Medulla oblongata (tissue), 1 donor: ENCODE measurements at regions not wholly inside any gene's neighbourhood (a gene's known extent, or its start where the extent isn't known, plus 50 kb on each side); places are given as distances from the start of the nearest gene placed in this dataset.
A peak's percentile ranks its signal among the peaks of the same experiment; 100 is the strongest.

ENCODE experiments used
- DNase-seq: peaks from one replicate; pipeline ENCODE4 v3.0.0-alpha.2; 2015; ENCODE audit errors: extremely low spot score

DNA sequence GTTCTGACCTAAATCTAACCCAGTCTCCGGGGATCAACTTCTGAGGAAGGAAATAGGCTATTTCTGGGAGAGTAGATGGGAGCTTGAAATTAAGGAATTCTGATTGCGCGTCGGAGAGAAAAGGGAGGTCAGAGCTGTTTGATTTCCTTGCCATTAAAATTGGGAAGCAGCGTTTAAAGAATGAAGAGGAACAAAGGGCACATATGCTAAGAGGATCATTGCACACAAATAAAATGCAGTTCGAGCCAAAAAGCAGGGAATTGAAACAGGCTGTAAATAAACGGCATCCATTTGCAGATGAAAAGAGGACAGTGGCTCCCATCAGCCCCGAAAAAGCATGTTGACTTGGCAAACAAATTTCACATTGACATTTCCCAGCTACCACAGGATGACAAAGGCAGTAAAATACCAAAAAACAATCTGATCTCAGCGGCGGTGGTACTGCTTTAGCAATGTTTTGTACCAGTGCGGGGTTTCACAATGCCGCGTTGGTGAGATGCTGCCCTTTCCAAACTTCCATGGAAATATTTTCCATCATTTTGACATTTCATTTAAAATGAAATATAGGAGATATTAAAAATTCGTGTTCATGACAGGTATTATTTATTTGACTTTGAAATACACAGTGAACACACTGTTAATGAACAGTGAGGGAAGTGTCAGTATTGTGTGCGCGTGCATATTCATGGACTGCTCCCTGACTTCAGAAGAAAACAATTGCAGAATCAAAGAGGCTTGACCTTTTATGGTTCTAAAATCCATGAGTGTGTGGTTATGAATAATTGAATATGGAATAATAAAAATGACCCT is 108.8 kb downstream of the SQOR start:
- no peak for DNase-seq

DNA sequence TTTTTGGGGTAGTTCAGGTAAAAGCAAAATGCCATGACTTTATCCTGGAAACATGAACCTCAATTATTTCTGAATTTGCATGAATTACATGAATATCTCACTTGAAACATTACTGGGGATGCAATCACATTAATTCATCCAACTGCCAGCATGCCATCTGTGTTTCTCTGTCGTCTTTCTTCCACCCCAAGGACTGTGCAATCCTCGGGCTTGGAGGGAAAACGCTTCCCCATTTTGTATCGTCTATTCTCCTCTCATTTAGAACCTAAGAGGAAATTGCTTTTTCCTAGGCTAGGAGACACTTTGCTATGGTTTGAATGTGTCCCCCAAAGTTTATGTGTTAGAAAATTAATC is 109.4 kb downstream of the SQOR start:
- no peak for DNase-seq

DNA sequence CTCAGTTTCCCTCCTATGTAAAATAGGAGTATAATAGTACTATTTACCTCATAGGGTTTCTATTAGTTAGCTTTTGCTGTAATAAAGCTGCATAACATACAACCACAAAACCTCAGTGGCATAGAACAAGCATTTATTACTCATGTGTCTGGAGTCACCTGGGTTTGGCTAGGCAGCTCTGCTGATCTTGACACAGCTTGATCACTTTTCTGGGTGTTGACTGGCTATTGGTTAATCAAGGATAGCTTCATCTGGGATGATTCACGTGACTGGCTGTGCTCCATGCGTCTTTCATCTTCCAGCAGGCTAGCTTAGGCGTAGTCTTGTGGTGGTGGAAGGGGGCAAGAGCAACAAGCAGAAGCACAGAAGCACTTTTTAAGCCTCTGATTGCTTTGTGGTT is 112.6 kb downstream of the SQOR start:
- DNase-seq = no peak

DNA sequence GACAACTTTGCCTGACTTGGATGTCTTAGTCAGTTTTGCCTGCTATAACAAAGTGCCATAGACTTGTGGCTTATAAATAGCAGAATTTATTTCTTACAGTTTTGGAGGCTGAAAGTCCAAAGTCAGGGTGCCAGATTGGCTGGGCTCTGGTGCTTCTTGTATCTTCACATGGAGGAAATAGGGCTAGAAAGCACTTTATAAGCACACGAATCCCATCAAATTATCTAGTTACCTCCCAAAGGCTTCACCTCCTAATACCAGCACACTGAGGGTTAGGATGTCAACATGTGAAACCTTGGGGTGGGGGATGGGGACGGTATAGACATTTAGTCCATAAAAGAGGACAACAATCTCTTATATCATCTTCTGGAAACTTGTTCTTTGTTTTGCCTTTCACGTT is 116.8 kb downstream of the SQOR start:
- DNase-seq = no peak

DNA sequence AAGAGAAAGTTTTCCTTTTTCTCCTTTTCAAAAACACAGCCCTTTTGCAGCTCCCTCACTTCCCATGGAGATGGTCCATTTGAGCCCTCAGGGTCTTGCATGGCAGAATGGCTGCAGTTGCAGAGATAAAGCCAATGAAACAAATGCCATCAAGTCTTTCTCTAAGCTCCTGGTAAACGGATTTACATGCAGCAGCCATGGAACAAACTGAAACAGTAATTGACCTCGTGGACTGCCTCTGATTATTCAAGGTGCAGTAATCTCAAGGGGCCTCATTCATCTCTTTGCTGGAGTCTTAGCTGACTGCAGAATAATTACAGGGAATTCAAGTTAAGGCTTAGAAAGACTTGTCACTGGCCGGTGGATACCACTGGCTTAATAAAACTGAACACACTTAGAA is 125.1 kb downstream of the SQOR start:
- no peak for DNase-seq

DNA sequence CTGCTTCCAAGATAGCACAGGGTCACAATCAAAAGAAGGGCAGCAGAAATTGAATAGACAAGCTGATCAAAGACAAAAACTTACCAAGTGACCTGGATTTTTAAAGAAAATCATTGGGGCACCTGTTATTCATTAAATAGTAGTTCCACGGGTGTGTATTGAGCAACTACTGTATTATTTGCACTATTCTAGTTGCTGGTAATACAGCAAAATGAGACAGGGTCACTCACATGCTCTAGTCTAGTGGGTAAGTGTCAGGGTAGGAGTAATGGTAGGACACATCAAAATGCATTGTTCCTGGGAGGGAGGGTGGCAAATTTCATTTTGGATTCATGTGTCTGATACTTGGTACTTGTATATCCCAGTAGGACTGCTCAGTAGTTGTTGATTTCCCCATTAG is 127.9 kb downstream of the SQOR start:
- DNase-seq = no peak

DNA sequence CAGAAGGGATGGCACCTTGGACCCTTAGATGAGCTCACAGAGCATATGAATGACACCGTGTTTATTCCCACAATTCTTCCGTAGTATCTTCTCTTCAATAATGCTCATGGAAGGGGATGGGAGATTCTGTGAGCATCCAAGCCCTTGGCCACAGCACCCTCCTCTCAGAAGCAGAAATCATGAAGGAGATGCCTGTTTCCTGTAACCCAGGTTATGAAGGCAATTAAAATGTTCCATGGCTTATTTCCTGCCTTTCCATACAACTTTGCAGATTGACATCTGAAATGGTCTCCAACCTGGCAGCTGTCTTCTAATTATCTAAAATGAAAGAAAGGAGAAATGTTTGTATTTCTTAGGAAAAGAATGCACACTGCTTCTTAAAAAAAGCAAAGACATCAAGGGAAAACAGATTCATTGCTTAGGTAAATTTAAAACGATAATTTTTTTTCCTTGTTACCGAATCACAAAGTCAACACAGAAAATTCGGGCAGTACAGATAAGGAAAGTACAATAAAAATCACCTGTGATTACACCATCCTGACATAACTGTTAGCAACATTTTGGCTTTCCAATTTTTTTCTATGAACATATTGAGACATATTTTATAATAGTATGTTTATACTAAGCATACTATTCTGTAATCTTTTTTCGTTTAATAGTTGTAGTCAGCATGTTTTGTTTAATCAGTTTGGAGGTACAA is 128.5 kb downstream of the SQOR start:
- DNase-seq = no peak

DNA sequence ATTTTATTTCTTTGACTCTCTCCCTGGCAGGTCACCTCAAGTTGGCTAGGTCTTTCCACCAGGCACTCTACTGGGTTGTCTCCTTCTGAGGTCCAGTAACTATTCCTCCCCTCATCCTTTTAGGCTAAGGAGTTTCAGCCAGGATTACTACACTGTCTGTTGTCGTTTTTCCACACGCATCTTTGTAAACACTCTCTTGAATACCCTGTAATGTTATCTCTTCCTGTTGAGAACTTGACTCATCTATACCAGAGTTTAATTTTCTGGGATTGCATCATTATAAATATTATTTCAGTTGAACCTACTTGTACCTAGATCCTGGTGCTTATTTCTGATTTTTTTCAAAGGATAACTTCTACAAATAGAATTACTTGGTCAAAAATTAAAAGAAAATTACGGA is 138.3 kb downstream of the SQOR start:
- DNase-seq = no peak

DNA sequence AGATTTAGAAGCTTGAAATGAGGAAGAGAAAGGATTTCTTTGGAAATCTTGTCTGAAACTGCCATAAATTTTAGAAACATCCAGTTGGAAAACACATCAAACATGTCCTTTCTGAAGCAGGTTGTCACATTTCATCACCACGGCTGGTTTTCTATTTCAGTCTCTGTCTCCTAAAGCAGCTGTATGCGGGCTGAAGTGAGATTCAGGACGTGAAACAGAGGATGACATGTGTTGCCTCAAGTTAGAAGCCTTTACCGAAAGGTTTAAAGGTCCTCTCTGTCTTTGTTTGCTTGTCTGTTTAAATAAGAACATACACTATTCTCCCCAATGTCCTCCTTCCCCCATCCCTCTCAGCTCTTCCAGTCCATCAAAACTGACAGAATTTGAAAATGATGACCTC is 141.9 kb downstream of the SQOR start:
- DNase-seq = no peak

DNA sequence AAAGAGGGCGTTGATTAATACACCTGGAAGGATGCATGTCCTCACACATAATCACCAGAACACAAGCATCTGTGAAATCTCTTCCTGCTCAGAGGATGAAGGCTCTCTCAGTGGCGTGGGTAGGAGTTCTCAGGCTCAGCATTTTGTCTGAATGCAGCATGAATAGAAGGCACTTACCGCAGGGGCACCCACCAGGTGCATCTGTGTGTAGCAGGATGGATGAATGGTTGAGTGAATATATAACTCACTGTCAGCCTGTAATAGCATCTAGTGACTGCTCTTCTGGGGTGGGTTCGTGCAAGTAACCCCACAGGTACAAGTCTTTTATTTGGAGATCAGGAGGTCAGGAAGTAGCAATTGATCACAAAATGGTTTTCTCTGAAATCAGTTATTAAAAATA is 143.0 kb downstream of the SQOR start:
- DNase-seq = no peak

DNA sequence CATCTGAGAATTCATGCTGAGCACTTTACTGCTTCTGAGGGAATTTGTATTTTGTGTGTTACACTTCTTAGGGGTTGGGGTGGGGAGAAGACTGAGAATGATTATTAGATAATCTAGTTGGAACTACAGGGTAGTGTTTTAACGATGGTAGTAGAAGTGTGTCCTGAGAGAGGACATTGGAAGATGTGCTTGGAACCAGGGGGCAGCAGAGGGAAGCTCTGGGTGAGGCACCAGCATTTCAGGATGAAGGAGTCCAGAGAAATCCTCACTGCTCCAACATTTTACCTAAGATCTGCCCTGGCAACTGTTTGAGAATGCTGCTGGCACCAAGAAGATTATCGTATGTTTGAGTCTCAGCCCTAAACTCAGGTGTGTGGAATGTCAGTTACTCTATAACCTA is 145.5 kb downstream of the SQOR start:
- no peak for DNase-seq

DNA sequence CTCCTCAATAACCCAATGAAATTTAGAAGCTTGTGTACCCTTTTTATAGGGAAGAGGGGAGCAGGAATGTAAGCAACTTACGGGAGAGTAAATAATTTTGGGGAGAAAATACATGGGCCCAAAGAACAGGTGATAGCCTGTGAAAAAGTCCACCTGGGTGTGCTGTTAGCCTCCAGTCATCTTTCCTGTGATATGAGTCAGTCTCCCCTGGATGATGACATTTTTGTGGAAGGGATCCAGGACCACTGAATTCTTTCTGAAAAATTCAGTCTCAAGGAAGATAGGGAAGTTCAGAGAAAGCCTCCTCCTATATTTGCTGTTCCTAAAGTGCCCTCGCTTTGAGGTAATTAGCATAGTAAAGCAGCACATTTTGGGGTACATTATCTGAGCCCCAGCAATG is 149.8 kb downstream of the SQOR start:
- no peak for DNase-seq

DNA sequence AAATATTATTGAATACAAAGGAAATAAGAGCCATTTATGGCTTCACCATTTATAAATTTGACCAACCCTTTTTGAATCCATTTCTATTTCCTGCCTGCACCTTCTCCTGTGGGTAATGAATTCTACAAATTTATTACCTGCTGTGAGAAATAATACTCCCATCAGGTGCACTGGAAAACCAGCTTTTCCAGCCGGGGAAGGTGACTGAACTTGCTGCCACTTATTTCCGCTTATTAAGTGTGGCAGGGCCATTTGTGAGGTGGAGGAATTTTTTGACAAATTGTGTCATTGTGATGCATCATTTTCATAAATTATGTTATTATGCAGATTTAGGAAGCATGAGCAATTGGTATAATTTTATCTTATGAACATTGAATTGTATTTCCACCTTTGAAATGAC is 151.1 kb downstream of the SQOR start:
- DNase-seq = no peak

DNA sequence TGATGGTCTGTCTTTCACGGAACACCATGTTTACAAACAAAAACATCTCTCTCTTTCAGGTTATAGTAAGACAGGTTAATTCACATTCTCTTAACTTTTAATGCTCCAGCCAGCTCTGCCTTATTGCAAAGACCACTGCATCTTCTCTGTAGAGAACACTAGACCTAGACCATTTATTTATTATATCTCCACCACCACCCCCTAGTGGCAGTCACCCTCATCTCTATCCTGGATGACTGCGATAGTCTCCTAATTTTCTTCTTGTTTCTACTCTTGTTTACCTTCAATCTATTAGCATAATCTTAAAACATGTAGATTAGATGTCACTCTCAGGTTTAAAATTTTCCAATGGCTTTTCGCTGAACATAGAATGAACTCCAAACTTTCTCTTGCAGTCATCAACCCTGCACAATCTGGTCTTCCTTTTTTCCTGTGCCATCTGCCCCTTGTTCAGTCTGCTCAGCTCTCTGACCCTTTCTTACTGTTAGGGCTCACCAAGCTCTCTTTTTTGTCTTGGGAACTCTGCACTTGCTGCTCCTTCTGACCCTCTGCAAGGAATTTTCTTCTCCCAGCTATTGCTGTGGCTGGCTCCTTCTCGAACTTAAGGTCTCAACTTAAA is 155.6 kb downstream of the SQOR start:
- DNase-seq = peak; percentile 40

DNA sequence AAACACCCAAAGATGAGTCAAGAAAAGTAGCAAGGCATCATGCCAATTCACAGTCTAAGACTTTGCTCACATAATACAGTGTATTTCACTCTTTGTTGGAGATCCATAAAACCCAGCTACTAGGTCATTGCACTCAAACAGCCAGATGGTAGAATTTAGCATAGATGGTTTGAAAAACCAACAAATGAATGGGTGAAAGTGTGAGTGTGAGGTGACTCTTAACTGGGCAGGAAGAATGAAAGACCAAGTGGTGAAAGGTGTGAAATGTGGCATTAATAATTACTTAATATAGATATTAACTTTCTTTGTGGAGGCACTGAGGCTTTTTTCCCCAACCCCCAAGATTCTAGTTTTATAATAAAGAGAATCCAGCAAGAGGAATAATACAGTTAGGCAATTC is 159.5 kb downstream of the SQOR start:
- DNase-seq = no peak

DNA sequence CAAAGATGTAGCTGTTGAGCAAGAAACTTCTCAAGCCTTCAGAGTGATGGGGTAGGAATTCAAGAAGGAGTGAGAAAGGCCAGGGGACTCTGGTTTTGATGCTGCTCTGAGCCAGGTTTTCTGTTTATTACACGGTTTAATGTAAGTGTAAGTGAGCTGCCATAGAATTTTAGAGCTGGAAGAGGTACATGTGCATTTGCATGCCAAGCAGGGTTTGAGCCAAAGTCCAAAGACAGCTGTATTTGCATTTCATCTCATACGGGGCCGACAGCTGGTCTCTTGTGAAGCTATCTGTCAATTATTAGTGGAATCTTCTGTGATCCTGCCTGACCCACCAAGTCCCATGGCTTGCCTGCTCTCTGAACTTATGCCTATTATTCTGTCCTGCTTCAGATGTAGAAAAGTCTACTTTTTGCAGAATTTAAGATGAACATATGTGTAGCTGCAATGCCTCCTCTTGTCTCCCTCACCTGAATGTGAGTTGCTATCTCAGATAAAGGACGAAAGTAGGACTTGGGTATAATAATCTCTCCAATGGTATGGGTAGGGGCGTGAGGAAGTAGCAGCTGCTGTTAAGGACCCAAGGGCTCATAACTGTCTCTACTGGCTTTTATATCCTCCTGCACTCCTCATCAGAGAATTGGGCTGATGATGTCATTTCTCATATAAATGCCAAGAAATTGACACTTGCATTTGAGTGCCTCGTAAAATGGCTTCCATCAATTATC is 160.0 kb downstream of the SQOR start:
- DNase-seq = no peak

DNA sequence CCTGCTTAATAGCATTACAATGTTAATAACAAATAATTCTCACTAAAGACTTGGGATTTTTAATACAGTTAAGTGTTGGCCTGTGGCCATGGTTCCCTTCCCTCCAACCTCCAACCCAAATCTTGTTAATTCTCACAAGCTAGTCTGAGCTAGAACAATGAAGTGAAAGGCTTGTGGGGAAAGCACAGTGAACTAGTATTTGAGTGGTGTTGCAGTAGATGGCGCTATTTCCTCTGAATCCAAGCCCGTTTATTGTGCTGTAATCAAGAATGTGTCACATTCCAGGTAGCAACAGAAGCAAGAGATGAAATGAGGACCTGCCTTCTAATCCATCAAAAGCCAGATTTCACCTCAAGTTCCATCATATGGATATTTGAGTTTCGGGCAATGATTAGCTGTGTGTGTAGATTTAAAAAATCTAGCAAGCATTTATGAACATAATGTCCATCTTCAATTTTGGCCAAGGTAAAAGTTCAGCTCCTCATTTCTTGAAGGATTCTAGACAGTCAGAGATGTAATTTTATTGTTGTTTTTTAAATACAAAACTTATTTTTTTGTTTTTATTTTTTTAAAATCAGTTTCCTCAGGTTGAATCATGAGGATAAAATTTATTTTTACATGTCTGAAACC is 160.7 kb downstream of the SQOR start:
- DNase-seq = peak; percentile 42

DNA sequence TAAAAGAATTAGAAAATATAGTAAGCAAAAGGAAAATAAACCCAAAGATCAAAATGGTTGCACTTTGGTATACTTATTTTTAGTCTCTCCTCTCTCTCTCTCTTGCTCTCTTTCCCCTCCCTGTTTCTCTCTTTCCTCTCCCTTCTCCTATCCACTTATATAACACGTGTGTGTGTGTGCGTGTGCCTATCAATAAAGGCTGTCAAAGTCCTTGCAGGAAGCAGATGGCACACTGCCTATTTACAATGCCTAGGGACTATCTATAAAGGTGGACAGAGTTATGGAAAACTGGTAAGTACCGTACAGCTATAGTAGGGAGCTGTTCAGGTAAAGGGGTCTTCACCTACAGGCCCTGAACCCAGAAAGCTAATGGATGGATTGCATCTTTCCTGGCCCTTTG is 161.6 kb downstream of the SQOR start:
- no peak for DNase-seq

DNA sequence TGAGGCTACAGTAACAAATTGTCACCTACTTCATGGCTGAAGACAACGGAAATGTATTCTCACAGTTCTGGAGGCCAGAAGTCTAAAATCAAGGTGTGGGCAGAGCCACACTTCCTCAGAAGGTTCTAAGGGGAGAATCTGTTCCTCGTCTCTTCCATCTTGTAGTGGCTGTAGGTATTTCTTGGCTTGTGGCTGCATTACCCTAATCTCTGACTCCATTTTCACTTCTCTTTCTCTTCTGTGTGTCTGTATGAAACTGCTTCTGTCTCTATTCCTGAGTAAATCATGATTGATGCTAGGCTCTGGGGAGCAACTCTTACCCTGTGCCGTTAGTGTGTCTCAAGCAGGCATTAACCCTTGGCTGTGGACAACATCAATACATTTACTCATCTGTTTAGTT is 164.7 kb downstream of the SQOR start:
- no peak for DNase-seq

DNA sequence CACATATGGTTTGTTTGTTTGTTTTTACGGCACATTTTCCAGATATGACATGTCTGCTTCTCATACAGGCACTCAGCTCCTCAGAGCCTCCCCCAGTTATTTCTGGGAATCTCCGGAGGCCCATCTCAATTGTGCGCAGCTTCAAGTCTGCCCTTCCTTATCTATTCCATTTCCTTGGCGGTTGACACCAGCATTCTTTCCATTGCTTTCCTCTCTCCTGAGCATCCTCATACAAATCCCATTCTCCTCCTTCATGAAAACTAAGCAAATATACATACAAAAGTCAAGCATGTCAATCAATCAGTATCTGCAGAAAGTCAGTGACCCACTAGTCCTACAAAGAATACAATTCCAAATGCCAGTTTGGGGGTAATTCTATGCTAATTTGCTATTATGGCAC is 166.7 kb downstream of the SQOR start:
- DNase-seq = no peak

DNA sequence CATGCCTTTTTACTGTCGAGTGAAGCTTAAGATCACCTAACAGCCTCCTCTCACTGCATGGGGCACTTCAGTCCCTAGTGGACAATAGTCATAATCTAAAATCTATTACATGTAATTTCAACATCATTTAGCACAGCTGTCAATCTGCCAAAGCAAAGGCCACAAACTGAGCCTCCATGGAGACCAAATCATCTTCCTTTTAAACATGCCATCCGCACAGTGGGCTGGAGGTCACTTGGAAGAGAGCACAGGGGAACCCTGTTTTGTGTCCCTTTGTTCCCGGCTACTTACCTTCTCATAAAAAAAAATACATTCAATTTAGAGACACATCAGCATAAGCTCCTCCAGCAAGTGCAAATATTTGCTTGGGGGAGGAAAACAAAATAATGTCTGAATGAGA is 167.3 kb downstream of the SQOR start:
- no peak for DNase-seq

DNA sequence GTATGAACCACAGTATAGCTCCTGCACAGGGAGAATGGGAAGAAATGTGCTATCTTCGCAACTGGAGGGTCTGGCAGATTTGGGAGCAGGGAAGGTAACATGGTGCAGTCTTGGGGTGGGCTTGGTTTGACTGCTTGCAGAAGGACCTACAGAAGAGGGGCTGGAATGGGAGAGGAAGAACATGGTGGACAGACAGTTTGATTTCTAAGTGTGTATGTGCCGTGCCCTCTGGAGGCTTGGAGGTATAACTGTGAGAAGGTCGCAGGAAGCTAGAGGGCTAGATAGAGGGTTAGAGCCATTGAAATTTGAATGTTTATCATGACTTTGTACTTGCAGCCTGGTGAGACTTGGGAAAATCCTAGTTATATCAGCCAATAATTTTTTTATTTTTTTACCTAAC is 169.2 kb downstream of the SQOR start:
- no peak for DNase-seq
